ENCODE measurements at regions not wholly inside any gene's neighbourhood (a gene's known extent, or its start where the extent isn't known, plus 50 kb on each side); places are given as distances from the start of the nearest gene placed in this dataset.

GRCh38 chr5:124644138-124644537 is 102.3 kb downstream of the ZNF608 start:
- no peak for DNase-seq (ENCODE audit: low spot score)
- no peaks in the 10 kb centered on the region for H3K27me3 ChIP-seq (ENCODE audit: control insufficient read depth in 4 of 4, insufficient read depth in 4 of 4, low read length in 3 of 4)
- WGBS, result 96% methylated on average over 9 of the region's 9 CpGs
- H3K36me3 ChIP-seq (ENCODE audit: control insufficient read depth in 4 of 4, insufficient read depth in 3 of 4, low read depth in 1 of 4, low read length in 3 of 4), result peaks cover 0 to 3% (median 0%) of the 10 kb centered on the region in 4 donors
- no peak overlapping the region for H3K9ac ChIP-seq (ENCODE audit: low read depth in 1 of 2, low read length in 2 of 2)
- no peak overlapping the region for H3K27ac ChIP-seq (ENCODE audit: low read depth in 1 of 2, low read length in 2 of 2)
- peaks cover 0 to 23% (median 10%) of the 10 kb centered on the region in 4 donors for H3K4me1 ChIP-seq (ENCODE audit: control insufficient read depth in 4 of 4, insufficient read depth in 4 of 4, low read length in 3 of 4)
- no peak overlapping the region for H3K4me3 ChIP-seq (ENCODE audit: low read depth in 1 of 3, low read length in 3 of 3)
- no peaks in the 10 kb centered on the region for H3K9me3 ChIP-seq (ENCODE audit: control insufficient read depth in 4 of 4, low read length in 3 of 4)
- TF ChIP-seq NR2F2 (IDR thresholded peaks at IDR 0.05), result no peak
- TF ChIP-seq YY1 (IDR thresholded peaks at IDR 0.05), result no peak
- TF ChIP-seq ZBTB33 (IDR thresholded peaks at IDR 0.05), result no peak
- no peak for TF ChIP-seq EGR1 (IDR thresholded peaks at IDR 0.05; ENCODE audit: low read depth in 2 of 2)
- TF ChIP-seq CTCF (IDR thresholded peaks at IDR 0.05; ENCODE audit: low read depth, low read length, missing input control), result no peak
- no peak for TF ChIP-seq JUND (IDR thresholded peaks at IDR 0.05)
- TF ChIP-seq HNF4G (IDR thresholded peaks at IDR 0.05), result no peak
- TF ChIP-seq MAX (IDR thresholded peaks at IDR 0.05), result no peak
- no peak for TF ChIP-seq FOXA1 (IDR thresholded peaks at IDR 0.05)
- TF ChIP-seq RAD21 (IDR thresholded peaks at IDR 0.05), result no peak
- TF ChIP-seq TAF1 (conservative IDR thresholded peaks at IDR 0.05), result no peak
- TF ChIP-seq SP1 (IDR thresholded peaks at IDR 0.05), result no peak
- no peak for TF ChIP-seq RXRA (IDR thresholded peaks at IDR 0.05)
- no peak for TF ChIP-seq GABPA (IDR thresholded peaks at IDR 0.05 in 1 of 2, conservative IDR thresholded peaks at IDR 0.05 in 1 of 2)
- TF ChIP-seq ATF3 (IDR thresholded peaks at IDR 0.05), result no peak
- TF ChIP-seq REST (IDR thresholded peaks at IDR 0.05), result no peak
- no peak for TF ChIP-seq FOXA2 (IDR thresholded peaks at IDR 0.05)
- TF ChIP-seq HNF4A (conservative IDR thresholded peaks at IDR 0.05), result no peak
